ENCODE measurements at regions not wholly inside any gene's neighbourhood (a gene's known extent, or its start where the extent isn't known, plus 50 kb on each side); places are given as distances from the start of the nearest gene placed in this dataset.

GRCh38 chr2:136210822-136211221 is 92.9 kb upstream of the CXCR4 start:
- DNase-seq: no peak

GRCh38 chr2:136210455-136210805 is 92.5 kb upstream of the CXCR4 start:
- no peak for DNase-seq

GRCh38 chr2:136209561-136210454 is 91.9 kb upstream of the CXCR4 start:
- DNase-seq: no peak

- no peak for DNase-seq
Observed at GRCh38 chr2:136208682-136209420, 90.9 kb upstream of the CXCR4 start.

GRCh38 chr2:136207665-136208064 is 89.7 kb upstream of the CXCR4 start:
- no peak for DNase-seq

- DNase-seq: peak; percentile 58
Observed at GRCh38 chr2:136207030-136207623, 89.2 kb upstream of the CXCR4 start.

- peak; percentile 81 for DNase-seq
Observed at GRCh38 chr2:136206613-136207012, 88.7 kb upstream of the CXCR4 start.

- DNase-seq: no peak
Observed at GRCh38 chr2:136205615-136206014, 87.7 kb upstream of the CXCR4 start.

GRCh38 chr2:136204971-136205370 is 87.0 kb upstream of the CXCR4 start:
- no peak for DNase-seq

GRCh38 chr2:136195226-136195625 is 77.3 kb upstream of the CXCR4 start:
- DNase-seq: no peak

- peak; percentile 9 for DNase-seq
Observed at GRCh38 chr2:136191041-136191440, 73.1 kb upstream of the CXCR4 start.

GRCh38 chr2:136189221-136189782 is 71.4 kb upstream of the CXCR4 start:
- DNase-seq: no peak

- no peak for DNase-seq
Observed at GRCh38 chr2:136188086-136188485, 70.1 kb upstream of the CXCR4 start.

- no peak for DNase-seq
Observed at GRCh38 chr2:136185981-136186776, 68.2 kb upstream of the CXCR4 start.

GRCh38 chr2:136183097-136183496 is 65.1 kb upstream of the CXCR4 start:
- no peak for DNase-seq

GRCh38 chr2:136182315-136182714 is 64.4 kb upstream of the CXCR4 start:
- no peak for DNase-seq

GRCh38 chr2:136179602-136179975 is 61.6 kb upstream of the CXCR4 start:
- DNase-seq: no peak

GRCh38 chr2:136178941-136179601 is 61.1 kb upstream of the CXCR4 start:
- no peak for DNase-seq

- DNase-seq: no peak
Observed at GRCh38 chr2:136175868-136176267, 57.9 kb upstream of the CXCR4 start.

- DNase-seq: no peak
Observed at GRCh38 chr2:136175466-136175865, 57.5 kb upstream of the CXCR4 start.

- DNase-seq: no peak
Observed at GRCh38 chr2:136173126-136173525, 55.2 kb upstream of the CXCR4 start.

- no peak for DNase-seq
Observed at GRCh38 chr2:136171223-136171622, 53.3 kb upstream of the CXCR4 start.
